A673 (cell line): ENCODE measurements at regions not wholly inside any gene's neighbourhood (a gene's known extent, or its start where the extent isn't known, plus 50 kb on each side); places are given as distances from the start of the nearest gene placed in this dataset.

Experiments used
- BruUV-seq: library from RNA; stranded (reverse); fragments of 400-500 nt; replicated peaks from 2 replicates; lab custom pipeline; 2021; lab: Mats Ljungman, UMichigan
- CTCF ChIA-PET: fragments of 300-600 bp; sonication (Branson Sonifier 250); formaldehyde crosslinking; loops from one replicate; lab custom pipeline; 2022; ENCODE audit warnings: antibody characterized with exemption; lab: Charles Lee
- POLR2A ChIA-PET: fragments of 300-600 bp; sonication (Branson Sonifier 250); formaldehyde crosslinking; loops from one replicate; lab custom pipeline; 2022; ENCODE audit warnings: antibody characterized with exemption; ENCODE audit not compliant: low non-redundant PET; lab: Charles Lee
- DNase-seq: peaks from one replicate; pipeline ENCODE4 v3.0.0-alpha.2; 2015; ENCODE audit warnings: low spot score
- H3K27ac ChIP-seq: fragments of 200-600 bp; sonication (generic); 2 replicates; pipeline ENCODE4 v1.5.1; 2016; ENCODE audit warnings: mixed run types, low read depth, mild to moderate bottlenecking, mixed read lengths, antibody characterized with exemption, low read length; ENCODE audit not compliant: poor library complexity, severe bottlenecking
- H3K27me3 ChIP-seq: fragments of 200-600 bp; sonication (generic); replicated peaks from 2 replicates; pipeline ENCODE4 v1.6.1; 2017; ENCODE audit warnings: mixed run types, low read depth, mild to moderate bottlenecking, mixed read lengths, antibody characterized with exemption, low read length; ENCODE audit not compliant: insufficient read depth, poor library complexity
- H3K36me3 ChIP-seq: fragments of 200-600 bp; sonication (generic); 2 replicates; pipeline ENCODE4 v1.6.1; 2016; ENCODE audit warnings: mixed run types, mild to moderate bottlenecking, mixed read lengths, antibody characterized with exemption, low read length; ENCODE audit not compliant: insufficient read depth, poor library complexity, severe bottlenecking
- H3K4me1 ChIP-seq: fragments of 200-600 bp; sonication (generic); 2 replicates; pipeline ENCODE4 v1.6.1; 2017; ENCODE audit warnings: mixed run types, mild to moderate bottlenecking, mixed read lengths, antibody characterized with exemption, low read length; ENCODE audit not compliant: insufficient read depth, poor library complexity, severe bottlenecking
- H3K4me3 ChIP-seq: fragments of 200-600 bp; sonication (generic); 2 replicates; pipeline ENCODE4 v1.5.1; 2016; ENCODE audit warnings: low read depth, mixed run types, mild to moderate bottlenecking, mixed read lengths, low read length; ENCODE audit not compliant: poor library complexity, severe bottlenecking
- H3K9me3 ChIP-seq: fragments of 200-600 bp; sonication (generic); 2 replicates; pipeline ENCODE4 v1.6.1; 2016; ENCODE audit warnings: mixed run types, low read depth, mild to moderate bottlenecking, mixed read lengths, antibody characterized with exemption, low read length; ENCODE audit not compliant: poor library complexity, severe bottlenecking
- intact Hi-C: fragments of 100-400 bp; cut with micrococcal nuclease; formaldehyde crosslinking; loops from one replicate; pipeline ENCODE4 v1.10.0; 2022; ENCODE audit not compliant: unreplicated experiment
- TF ChIP-seq, protein P1 (sequence below): fragments of 300-800, 200-600 bp; sonication (generic); conservative IDR thresholded peaks from 2 replicates; pipeline ENCODE4 v1.5.1; 2017; ENCODE audit warnings: low read depth, mild to moderate bottlenecking, antibody characterized with exemption, low read length, moderate library complexity, mixed read lengths

GRCh38 chr6:166221040-166221439 lies 53.4 kb upstream of the TBXT start:
- no peaks in the 10 kb centered on the region for H3K9me3 ChIP-seq
- no peaks in the 10 kb centered on the region for H3K4me1 ChIP-seq
- intact Hi-C loops: no loop called here
- H3K27ac ChIP-seq: no peak overlapping the region
- TF ChIP-seq, protein P1, sequence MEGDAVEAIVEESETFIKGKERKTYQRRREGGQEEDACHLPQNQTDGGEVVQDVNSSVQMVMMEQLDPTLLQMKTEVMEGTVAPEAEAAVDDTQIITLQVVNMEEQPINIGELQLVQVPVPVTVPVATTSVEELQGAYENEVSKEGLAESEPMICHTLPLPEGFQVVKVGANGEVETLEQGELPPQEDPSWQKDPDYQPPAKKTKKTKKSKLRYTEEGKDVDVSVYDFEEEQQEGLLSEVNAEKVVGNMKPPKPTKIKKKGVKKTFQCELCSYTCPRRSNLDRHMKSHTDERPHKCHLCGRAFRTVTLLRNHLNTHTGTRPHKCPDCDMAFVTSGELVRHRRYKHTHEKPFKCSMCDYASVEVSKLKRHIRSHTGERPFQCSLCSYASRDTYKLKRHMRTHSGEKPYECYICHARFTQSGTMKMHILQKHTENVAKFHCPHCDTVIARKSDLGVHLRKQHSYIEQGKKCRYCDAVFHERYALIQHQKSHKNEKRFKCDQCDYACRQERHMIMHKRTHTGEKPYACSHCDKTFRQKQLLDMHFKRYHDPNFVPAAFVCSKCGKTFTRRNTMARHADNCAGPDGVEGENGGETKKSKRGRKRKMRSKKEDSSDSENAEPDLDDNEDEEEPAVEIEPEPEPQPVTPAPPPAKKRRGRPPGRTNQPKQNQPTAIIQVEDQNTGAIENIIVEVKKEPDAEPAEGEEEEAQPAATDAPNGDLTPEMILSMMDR: no peak
- no peaks in the 10 kb centered on the region for H3K36me3 ChIP-seq
- CTCF ChIA-PET: no interaction called here
- no TSS peak for BruUV-seq
- no peak for DNase-seq
- H3K27me3 ChIP-seq: peaks cover 3% of the 10 kb centered on the region
- no peak overlapping the region for H3K4me3 ChIP-seq
- POLR2A ChIA-PET: no interaction called here
